Stimulated activated CD4-positive, alpha-beta T cell treated with anti-CD3 and anti-CD28 coated beads, Interleukin-2, amount 100 ng/mL, for 24 hours (primary cell): ENCODE measurements at regions not wholly inside any gene's neighbourhood (a gene's known extent, or its start where the extent isn't known, plus 50 kb on each side); places are given as distances from the start of the nearest gene placed in this dataset.

ENCODE experiments used
- DNase-seq, 2 donors: peaks; one replicate each; pipeline ENCODE4 v3.0.0-alpha.2; 2020

DNA sequence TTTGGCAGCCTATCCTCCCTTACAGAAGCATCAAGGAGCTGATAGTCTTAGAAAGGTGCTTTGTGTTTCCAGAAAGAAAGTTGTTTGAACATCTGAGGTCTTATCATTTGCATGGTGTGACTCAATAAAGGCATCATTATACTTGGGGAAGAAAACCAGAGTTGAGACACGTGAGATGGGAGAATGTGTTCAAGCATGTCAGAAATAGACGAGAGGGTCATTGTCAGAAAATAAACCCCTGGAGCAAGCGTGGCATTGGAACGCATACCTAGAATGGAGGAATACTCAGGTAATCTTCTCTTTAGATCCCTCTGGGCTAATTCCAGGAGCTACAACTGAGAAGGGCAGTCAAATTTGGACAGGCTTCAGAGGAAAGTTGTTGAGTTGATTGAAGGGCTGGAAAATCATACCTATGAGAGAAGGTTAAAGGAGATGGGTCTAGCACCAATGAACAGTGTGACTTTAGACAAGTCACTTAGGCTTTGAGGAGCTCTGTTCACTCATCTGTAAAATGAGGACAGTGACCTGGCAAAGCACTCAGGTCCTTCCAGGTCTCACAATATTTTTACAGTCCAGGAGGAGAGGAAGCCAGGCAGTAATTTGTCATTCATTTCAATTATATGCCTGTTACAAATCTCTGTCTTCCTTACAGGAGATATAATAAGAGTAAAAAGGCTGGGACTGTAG, 101.3 kb upstream of the C1orf21 start:
- no peak for DNase-seq

DNA sequence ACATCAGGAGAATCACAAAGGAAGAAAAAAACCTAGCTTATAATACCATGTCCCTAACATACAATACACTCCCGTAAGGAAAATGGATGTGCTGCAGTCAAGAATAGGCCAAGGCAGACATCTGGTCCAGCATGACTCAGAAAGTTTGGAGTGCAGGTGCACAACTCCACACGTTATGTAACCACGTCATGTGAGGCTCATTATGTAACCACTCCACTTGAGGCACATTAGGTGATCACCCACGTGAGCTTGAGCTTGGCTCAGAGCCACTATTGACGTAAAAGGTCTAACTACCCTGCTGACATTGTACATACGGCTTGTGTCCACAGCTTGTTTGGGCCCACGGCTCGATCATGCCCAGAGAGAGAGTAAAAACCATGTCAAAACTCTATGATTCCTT, 99.8 kb upstream of the C1orf21 start:
- no peak for DNase-seq

DNA sequence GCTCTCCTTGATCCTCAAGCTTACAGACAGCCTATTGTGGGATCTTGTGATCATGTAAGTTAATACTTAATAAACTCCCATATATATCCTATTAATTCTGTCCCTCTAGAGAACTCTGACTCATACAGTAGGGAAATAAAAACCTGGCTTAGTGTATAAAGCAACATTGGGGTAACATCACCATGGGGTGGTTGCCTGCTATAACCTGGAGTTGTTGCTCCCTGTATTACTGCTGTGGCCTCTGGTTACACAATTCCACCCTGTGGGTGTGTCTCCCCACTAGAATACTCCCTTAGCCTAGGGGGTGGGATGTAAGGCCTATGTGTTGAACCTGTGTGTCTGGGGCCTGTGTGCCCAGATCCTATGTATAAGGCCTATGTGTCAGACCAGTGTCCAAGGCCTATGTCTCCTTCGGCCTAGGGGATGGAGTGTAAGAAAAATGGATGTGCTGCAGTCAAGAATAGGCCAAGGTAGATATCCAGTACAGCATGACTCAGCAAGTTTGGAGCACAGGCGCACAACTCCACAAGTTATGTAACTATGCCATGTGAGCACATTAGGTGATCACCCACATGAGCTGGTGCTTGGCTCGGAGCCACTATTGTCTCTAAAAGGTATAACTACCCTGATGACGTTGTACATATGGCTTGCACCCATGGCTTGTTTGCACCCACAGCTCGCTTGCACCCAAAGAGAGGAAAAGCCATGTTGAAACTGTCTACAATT, 96.8 kb upstream of the C1orf21 start:
- no peak for DNase-seq

DNA sequence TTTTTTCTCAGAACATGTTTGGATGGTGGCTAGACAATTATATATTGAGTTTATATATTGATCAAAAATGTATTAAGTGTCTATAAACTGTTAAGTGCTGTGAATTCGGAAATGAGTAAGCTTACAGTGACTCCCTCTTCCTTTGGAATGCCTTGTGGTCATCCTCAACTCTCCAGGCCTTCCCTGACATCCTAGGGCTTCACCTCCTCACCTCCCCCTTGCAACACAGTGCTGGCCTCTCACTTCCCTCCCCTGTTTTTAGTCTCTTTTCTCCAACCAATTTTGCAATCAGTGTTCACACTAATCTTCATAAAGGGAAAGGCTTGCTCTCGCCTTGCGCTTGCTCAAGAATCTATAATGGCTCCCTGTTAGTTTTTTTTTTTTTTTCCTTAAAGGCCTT, 95.1 kb upstream of the C1orf21 start:
- DNase-seq, result no peak

DNA sequence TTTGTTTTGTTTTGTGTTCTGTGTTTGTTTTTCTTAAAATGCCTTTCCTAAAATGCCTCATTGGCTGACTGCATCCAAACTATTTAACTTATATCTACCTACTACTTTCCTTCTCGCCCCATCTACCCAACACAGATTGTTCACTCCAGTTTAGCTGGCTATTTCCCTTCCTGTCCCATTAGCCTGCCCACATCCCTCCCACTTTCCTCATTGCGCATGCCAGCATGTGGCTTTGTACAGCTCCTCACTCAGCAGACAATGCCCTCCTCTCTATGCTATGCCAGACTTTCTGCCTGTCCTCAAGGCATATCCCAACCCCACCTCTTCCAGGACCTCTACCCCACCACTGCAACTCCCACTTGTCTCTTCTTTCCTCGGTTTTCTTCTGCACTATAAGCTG, 94.7 kb upstream of the C1orf21 start:
- DNase-seq, result no peak

DNA sequence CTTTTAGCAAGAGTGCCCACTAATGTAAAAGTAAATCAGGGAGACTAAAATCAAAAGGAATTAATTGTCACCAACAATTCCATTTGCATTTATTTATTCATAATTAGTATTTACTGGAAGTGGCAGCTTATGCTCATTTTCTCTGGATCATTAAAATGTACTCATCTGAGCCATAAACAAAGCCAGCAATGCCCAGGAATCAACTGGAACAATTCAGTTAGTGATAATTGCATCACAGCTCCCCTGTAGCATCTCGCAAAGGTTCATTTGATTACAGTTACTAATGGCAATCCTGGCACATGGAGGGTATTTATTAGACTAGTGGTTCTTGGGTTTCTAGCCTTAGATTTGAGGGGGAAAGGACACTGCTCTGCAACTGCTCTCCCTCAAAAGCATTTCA, 92.7 kb upstream of the C1orf21 start:
- no peak for DNase-seq

DNA sequence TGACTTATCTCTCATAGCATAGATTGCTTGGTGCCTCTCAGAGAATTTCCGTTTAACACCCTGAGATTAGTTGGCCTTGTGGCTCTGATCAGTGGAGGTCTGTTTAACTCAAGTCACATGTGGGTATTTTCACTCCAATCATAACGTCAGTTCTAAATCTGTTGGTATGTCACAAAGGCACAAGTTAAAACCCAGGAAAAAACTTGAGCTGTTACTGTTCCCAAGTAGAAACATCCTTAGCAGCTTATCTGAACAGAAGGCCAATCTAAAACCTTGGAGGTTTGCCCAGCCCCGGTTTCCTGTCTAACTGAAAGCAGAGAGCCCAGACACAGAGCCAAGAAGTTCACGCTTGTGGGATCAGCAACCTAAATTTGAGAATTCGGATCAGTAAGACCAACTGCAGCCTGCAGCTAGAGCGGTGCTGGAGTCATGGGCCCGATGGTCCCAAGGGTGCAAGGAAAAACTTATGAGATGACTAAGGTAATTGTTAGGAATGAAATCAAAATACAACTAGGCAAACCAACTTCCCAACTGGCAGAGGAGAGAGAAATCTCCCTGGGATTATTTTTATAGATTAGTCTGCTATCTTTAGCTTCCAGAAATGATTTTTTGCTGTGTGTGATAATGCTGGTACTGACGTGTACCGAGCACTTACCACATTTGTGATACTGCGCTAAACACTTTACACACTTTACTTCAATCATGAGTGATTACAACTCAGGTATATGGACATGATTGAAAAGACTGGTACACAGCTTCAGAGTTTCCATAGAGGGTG, 90.2 kb upstream of the C1orf21 start:
- DNase-seq, result no peak

DNA sequence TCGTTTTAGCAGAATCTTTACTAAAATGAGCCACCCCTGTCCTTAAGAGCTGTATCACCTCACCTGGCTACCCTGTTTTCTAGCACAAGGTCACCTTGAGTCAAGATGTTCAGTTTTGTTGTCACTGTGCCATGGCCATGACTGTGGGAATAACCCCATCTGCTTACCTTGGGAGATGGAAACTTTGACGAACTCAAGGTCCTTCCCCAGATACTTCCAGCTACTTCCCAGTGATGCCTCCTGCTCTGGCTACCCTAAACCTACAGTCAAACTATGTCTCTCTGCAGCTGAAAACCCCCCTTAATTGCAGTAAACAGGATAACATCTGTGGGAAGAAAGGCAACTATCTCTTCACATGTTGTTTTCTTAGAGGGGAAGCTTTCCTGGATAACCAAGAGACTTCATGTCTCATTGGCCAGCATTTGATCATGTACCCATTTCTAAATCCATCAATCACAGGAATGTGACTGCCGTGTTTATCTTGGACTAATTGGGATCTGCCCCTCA, 89.5 kb upstream of the C1orf21 start:
- no peak for DNase-seq

DNA sequence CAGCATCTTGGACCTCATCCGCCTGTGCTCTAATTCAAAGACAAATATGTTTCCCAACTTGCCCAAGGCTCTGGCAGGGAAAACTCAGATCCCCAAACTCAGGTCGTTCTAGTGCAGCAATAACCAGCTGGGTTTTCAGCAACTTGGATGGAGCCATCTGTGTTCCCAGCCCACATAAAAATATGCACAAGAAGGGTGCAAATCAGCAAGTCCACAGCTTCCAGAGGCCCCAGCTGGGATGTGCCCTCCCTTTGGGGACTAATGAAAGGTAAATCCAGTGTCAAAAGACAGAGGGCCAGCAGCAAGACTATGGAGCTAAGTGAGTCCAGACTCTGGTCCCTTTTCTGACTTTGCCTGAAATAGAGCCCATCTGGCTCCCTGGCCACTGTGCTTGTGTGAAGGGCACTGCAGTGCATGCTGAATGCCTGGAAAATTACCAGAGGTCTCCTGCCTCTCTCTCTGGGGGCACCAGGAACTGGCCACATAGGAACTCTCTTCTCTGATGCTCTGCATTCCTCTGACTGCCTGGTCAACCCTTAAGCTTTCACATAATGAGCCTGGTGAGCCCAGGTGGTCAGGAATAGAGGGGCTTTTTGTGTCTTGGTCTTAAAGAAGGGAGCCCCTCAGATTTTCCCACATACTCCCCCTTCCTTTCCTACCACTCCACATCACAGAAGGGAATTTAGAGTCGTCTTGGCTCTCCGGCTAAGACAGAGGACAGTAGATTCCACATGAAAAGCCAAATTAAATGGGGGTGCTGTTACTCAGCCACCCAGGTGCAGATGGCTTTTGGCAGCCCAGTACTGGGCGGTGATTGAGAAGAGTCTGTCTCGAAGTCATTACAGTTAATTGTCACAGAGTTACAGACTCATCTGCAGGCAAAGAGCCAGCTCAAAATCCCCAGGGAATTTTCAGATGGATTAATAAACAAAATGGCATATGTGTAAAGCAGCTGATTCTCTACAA, 88.1 kb upstream of the C1orf21 start:
- no peak for DNase-seq

DNA sequence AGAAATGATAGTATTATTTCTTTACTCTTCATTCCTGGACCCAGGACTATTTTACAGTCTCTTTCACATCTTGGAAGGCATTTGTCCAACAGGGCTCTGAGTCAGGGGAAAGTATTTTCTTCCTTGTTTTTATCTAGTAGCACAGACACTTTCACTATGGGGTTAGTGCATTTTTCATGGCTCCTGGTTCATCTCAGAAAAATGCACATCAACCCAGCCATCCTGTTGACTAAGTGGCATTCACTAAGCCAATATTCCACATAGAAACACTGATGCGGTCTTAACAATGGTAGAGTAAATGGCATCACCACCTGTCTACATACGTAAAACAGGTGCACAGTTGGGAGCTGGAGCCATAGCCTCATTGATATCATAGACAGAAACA, 87.4 kb upstream of the C1orf21 start:
- no peak for DNase-seq

DNA sequence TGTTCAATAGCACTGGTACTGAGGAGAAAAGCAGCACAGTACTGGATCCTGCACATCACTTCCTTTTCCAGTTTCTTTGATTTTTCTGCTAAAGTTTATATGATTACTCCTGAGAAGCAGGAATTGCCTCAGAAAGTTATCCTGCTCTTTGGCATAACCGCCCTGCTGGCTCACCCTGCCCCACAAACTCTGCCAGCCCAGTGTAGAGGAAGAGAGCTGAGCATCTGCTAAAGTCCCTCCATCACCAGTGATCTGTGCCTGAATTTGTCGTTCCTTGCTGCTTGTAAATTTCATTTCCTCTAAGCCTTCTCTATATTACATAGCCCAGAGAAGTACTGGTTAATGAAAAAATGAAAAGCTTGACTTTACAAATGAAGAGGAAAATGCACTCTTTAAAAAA, 87.0 kb upstream of the C1orf21 start:
- no peak for DNase-seq

DNA sequence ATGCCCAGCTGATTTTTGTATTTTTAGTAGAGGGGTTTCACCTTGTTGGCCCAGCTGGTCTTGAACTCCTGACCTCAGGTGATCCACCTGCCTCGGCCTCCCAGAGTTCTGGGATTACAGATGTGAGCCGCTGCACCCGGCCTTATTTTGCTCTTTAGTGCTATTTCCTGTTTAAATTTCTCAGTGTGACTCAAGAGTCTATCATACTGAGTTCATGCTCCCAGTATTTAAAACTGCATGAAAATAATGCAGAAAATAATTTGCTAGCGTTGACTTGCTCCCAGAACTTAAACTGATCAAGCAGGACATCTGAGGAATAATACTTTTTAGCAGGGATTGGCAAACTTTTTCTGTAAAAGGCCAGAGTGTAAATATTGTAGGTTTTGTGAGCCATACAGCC, 86.4 kb upstream of the C1orf21 start:
- no peak for DNase-seq

DNA sequence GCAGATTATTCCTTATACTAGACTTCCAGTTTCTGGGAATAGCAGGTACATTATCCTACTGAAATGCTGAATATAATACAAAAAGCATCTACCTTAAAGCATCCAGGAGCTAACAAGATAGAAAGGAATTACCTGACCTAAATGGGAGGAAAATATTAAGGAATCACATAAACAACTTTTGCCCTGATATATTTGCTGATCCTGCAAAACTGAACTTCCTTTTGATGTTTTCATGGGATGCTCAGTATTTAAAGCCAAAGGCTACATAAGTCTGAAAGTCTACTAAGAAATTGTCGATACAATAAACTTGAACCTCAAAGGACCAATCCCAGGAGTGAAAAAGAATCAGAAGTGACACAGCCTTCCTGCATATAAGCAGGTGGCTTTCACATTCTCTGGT, 85.6 kb upstream of the C1orf21 start:
- no peak for DNase-seq

DNA sequence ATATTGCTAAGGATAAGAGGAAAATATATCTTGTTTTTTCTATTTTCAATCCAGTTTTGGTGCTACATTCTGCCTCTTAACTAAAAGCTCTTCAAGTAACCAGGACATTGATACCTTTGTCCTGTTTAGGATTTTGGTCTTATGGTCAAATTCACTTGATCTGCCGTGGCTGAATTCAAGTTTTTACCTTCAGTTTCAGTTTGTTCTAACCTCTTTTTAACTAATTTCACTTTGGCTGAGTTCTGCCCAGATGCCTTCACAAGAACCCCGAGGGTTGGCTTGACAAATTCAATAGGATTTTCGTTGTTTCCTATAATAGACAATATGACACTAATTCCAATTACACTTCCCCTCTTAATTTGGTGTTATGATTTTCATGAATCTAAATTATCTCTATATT, 84.5 kb upstream of the C1orf21 start:
- DNase-seq, result no peak

DNA sequence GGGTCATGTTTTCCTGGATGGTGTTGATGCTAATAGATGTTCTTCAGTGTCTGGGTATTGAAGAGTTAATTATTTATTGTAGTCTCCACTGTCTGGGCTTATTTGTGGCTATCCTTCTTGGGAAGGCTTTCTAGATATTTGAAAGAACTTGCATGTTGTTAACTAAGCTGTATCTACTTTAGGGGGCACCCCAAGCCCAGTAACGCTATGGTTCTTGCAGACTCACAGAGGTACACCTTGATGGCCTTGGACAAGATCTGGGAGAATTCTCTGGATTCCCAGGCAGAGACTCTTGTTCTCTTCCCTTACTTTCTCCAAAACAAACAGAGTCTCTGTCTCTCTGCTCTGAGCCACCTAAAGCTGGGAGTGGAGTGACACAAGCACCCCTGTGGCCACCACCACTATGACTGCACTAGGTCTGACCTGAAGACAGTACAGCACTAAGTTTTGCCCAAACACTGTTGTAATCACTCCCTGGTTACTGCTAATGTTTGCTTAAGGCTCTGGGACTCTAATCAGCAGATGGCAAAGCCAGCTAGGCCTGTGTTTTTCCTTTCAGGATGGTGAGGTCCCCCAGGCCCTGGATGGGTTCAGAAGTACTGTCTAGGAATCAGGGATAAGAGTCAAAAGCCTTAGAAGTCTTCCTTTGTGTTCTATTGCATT, 76.5 kb upstream of the C1orf21 start:
- no peak for DNase-seq

DNA sequence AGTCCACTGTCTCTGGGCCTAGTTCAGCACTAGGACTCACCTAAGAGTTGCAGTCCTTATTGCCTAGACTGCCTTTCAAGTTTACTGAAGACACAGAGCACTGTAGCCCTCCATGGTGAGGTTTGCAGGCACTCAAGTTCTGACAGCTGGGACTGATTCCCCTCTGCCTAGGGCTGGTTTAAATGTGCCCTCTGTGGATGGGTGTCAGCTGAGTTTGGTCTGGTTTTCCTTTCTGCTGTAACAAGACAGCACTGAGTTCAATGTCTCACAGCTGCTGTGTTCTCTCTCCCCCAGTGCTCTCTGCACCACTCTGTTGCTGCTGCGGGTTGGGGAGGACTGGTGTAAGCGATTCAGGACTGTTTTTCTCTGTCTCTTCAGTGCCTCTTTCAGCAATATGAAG, 75.2 kb upstream of the C1orf21 start:
- DNase-seq, result no peak

DNA sequence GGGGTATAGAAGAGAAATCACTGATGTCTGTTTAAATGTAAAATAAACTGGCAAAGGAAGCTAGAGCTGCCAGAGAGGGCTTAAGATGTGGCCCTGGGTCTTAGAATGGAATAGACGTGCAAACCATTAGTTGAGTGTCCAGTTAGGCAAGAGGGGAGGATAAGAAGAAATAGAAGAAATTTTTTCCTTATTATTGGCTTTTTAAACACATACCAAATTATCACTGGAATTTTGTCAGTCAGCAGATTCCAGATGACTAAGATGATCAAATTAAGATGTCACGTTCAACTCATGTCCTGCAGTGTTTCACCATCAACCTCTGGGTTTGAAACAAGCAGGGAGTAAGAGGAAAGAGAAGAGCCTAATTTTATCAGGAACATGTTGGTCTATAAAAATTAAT, 71.6 kb upstream of the C1orf21 start:
- DNase-seq, result no peak

DNA sequence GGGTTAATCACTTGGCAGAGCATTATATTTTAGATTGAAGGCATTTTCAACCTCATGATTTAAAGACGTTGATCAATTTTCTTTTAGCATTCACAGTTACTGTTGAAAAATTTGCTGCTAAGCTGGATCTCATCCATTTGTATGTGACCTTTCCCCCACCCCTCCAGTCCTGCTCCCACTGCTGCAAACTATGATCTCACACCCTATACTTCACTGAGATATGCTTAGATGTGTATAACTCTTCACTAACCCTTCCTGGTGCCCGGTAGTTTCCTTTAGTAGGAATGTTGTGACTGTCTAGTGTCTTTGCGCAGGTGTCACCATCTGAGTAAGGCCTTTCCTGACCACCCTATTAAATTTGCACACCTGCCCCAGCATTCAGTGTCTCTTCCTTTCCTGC, 67.0 kb upstream of the C1orf21 start:
- DNase-seq, result no peak

DNA sequence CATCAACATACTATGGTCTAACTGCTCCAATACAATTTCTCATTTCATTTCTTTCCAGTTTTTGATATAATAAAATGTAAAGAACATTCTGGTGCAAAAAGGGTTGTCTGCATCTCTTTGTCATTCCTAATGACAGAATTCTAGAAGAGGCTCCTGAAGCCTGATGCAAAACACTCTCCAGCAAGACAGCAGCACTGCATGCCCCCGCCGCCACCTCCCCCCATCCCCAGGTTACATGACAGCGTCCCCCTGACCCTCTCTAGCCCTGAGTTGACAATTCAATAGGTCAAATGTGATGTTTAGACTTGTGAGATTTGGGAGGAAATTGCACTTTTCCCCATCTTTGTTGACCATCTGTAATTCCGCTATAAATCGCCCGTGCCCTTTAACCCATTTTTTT, 64.6 kb upstream of the C1orf21 start:
- no peak for DNase-seq

DNA sequence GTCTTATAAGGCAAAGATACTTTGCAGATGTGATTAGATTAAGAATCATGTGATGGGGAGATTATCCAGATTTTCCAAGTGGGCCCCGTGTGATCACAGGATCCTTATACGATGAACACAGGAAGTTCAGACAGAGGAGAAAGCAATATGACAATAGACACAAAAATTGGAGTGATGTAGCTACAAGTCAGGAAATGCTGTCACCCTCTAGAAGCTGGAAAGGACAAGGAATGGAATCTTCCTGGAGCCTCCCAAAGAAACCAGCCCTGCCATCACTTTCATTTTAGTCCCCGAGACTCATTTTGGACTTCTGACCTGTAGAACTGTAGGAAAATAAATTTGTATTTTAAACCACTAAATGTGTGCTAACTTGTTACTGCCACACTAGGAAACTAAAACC, 61.9 kb upstream of the C1orf21 start:
- no peak for DNase-seq

DNA sequence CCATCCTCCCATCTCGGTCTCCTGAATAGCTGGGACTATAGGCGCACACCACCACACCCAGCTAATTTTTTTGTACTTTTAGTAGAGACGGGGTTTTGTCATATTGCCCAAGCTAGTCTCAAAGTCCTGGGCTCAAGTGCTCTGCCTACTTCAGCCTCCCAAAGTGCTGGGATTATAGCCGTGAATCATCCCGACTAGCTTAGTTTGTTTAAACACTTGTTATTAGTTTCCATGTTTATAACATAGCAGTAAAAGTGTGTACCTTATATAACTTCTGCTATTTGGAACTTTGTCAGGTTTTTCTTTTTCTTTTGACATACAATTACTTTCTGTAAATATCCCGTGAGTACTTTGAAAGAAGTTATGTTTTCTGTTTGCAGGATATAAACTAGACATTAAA, 60.6 kb upstream of the C1orf21 start:
- DNase-seq, result no peak

DNA sequence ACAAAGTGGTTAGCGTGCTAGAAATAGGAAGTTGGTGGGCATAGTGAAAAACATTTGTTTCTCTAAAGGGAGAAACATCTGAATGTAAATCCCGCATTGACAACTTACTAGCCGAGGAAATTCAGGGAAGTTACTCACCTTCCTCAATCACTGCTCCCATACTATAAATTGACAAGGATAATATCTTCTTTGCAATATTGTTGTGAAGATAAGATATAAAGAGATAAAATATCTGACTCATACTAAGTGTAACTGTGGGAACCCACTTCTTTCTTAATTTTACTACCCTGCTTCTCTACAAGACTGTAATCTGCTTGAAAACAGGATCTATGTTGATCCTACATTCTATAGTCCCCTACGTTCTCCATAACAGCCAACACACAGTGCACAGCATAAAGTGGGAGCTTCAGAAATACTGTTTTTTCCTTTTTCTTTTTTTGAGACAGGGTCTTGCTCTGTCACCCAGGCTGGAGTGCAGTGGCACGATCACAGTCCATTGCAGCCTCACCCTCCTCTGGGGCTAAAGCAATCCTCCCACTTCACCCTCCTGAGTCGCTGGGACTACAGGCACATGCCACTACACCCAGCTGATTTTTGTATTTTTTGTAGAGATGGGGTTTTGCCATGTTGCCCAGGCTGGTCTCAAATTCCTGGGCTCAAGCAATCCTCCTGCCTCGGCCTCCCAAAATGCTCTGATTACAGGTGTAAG, 57.4 kb upstream of the C1orf21 start:
- DNase-seq, result no peak
